WTC11 (cell line): ENCODE measurements at regions not wholly inside any gene's neighbourhood (a gene's known extent, or its start where the extent isn't known, plus 50 kb on each side); places are given as distances from the start of the nearest gene placed in this dataset.

ENCODE experiments used
- ATAC-seq: fragments of 200-7000 bp; cut with Tn5 transposase; 2 replicates; pipeline ENCODE4 v1.10.0; 2021; ENCODE audit warnings: mild to moderate bottlenecking, moderate library complexity
- CTCF ChIA-PET: fragments of 300-600 bp; sonication (Branson Sonifier 250); formaldehyde crosslinking; loops from one replicate; lab custom pipeline; 2021; ENCODE audit warnings: antibody characterized with exemption; lab: Charles Lee
- POLR2A ChIA-PET: fragments of 350-600 bp; sonication (Branson Sonifier 250); formaldehyde crosslinking; loops from one replicate; lab custom pipeline; 2021; ENCODE audit warnings: antibody characterized with exemption; lab: Charles Lee
- DNase-seq: peaks from one replicate; pipeline ENCODE4 v3.0.0; 2021; ENCODE audit warnings: low spot score
- H3K27ac Mint-ChIP-seq: 2 replicates; pipeline ENCODE4 v1.8.0; 2021; ENCODE audit warnings: mixed read lengths
- H3K27me3 Mint-ChIP-seq: 2 replicates; pipeline ENCODE4 v1.8.0; 2021; ENCODE audit warnings: low read depth, mild to moderate bottlenecking, moderate library complexity, mixed read lengths
- H3K36me3 Mint-ChIP-seq: 2 replicates; pipeline ENCODE4 v1.8.0; 2021; ENCODE audit warnings: mixed read lengths
- H3K4me1 Mint-ChIP-seq: 2 replicates; pipeline ENCODE4 v1.8.0; 2022; ENCODE audit warnings: mixed read lengths
- H3K4me3 Mint-ChIP-seq: 2 replicates; pipeline ENCODE4 v1.8.0; 2021; ENCODE audit warnings: mild to moderate bottlenecking, moderate library complexity, mixed read lengths
- H3K9me3 Mint-ChIP-seq: 2 replicates; pipeline ENCODE4 v1.8.0; 2021; ENCODE audit warnings: mixed read lengths
- CREB1 ChIP-seq: sonication (generic); formaldehyde crosslinking; IDR thresholded peaks from 2 replicates; pipeline ENCODE4 v1.8.0; 2023; ENCODE audit warnings: mild to moderate bottlenecking, missing genetic modification reagents
- EMX1 ChIP-seq: fragments of 250-450 bp; sonication (Bioruptor Pico); IDR thresholded peaks from 2 replicates; pipeline ENCODE4 v1.8.0; 2021; ENCODE audit warnings: mild to moderate bottlenecking
- ETV6 ChIP-seq: sonication (generic); formaldehyde crosslinking; IDR thresholded peaks from 2 replicates; pipeline ENCODE4 v1.8.1; 2022; ENCODE audit warnings: mild to moderate bottlenecking, missing genetic modification reagents
- GTF2I ChIP-seq: fragments of 250-450 bp; sonication (Bioruptor Pico); conservative IDR thresholded peaks from 2 replicates; pipeline ENCODE4 v1.4.0; 2021; ENCODE audit warnings: mild to moderate bottlenecking
- HMGA2 ChIP-seq: fragments of 250-450 bp; sonication (Bioruptor Pico); IDR thresholded peaks from 2 replicates; pipeline ENCODE4 v1.4.0; 2021; ENCODE audit warnings: mild to moderate bottlenecking, moderate library complexity
- IRF2 ChIP-seq: sonication (generic); formaldehyde crosslinking; IDR thresholded peaks from 2 replicates; pipeline ENCODE4 v1.8.0; 2022; ENCODE audit warnings: low read depth, missing genetic modification reagents, borderline replicate concordance
- JUN ChIP-seq: sonication (generic); formaldehyde crosslinking; IDR thresholded peaks from 2 replicates; pipeline ENCODE4 v1.8.0; 2023; ENCODE audit warnings: mild to moderate bottlenecking, missing genetic modification reagents
- MXD4 ChIP-seq: fragments of 250-450 bp; sonication (Bioruptor Pico); IDR thresholded peaks from 2 replicates; pipeline ENCODE4 v1.8.0; 2021; ENCODE audit warnings: mild to moderate bottlenecking, moderate library complexity, borderline replicate concordance
- NR3C1 ChIP-seq: sonication (generic); formaldehyde crosslinking; conservative IDR thresholded peaks from 2 replicates; pipeline ENCODE4 v1.8.1; 2023; ENCODE audit warnings: low read depth, mild to moderate bottlenecking, missing genetic modification reagents
- OVOL2 ChIP-seq: fragments of 250-450 bp; sonication (Bioruptor Pico); IDR thresholded peaks from 2 replicates; pipeline ENCODE4 v1.9.0; 2021; ENCODE audit warnings: mild to moderate bottlenecking, borderline replicate concordance
- PRRX2 ChIP-seq: fragments of 250-450 bp; sonication (Bioruptor Pico); IDR thresholded peaks from 2 replicates; pipeline ENCODE4 v1.8.0; 2021; ENCODE audit warnings: mild to moderate bottlenecking
- RORB ChIP-seq: fragments of 250-450 bp; sonication (Bioruptor Pico); IDR thresholded peaks from 2 replicates; pipeline ENCODE4 v1.9.0; 2021; ENCODE audit warnings: mild to moderate bottlenecking
- SOX15 ChIP-seq: fragments of 250-450 bp; sonication (Bioruptor Pico); IDR thresholded peaks from 2 replicates; pipeline ENCODE4 v1.9.0; 2021; ENCODE audit warnings: mild to moderate bottlenecking
- SP1 ChIP-seq: sonication (generic); formaldehyde crosslinking; conservative IDR thresholded peaks from 2 replicates; pipeline ENCODE4 v1.8.1; 2022; ENCODE audit warnings: missing genetic modification reagents
- TCF7 ChIP-seq: sonication (generic); formaldehyde crosslinking; IDR thresholded peaks from 2 replicates; pipeline ENCODE4 v1.8.0; 2022; ENCODE audit warnings: mild to moderate bottlenecking, low read depth, missing genetic modification reagents, moderate library complexity
- TEAD4 ChIP-seq: sonication (generic); formaldehyde crosslinking; IDR thresholded peaks from 2 replicates; pipeline ENCODE4 v1.8.0; 2022; ENCODE audit warnings: mild to moderate bottlenecking, missing genetic modification reagents
- ZNF121 ChIP-seq: sonication (generic); formaldehyde crosslinking; IDR thresholded peaks from 2 replicates; pipeline ENCODE4 v1.8.0; 2023; ENCODE audit warnings: missing genetic modification reagents
- TF ChIP-seq, protein P1 (sequence below): sonication (generic); formaldehyde crosslinking; IDR thresholded peaks from 2 replicates; pipeline ENCODE4 v1.8.0; 2022; ENCODE audit warnings: mild to moderate bottlenecking, missing genetic modification reagents
- TF ChIP-seq, protein P2 (sequence below): sonication (generic); formaldehyde crosslinking; IDR thresholded peaks from 2 replicates; pipeline ENCODE4 v1.8.0; 2022; ENCODE audit warnings: mild to moderate bottlenecking, missing genetic modification reagents
- TF ChIP-seq, protein P3 (sequence below): sonication (generic); formaldehyde crosslinking; IDR thresholded peaks from 2 replicates; pipeline ENCODE4 v1.8.0; 2023; ENCODE audit warnings: mild to moderate bottlenecking, missing genetic modification reagents
- TF ChIP-seq, protein P4 (sequence below): sonication (generic); formaldehyde crosslinking; IDR thresholded peaks from 2 replicates; pipeline ENCODE4 v1.8.1; 2023; ENCODE audit warnings: mild to moderate bottlenecking, missing genetic modification reagents, moderate library complexity
- TF ChIP-seq, protein P5 (sequence below): sonication (generic); formaldehyde crosslinking; IDR thresholded peaks from 2 replicates; pipeline ENCODE4 v1.8.1; 2022; ENCODE audit warnings: mild to moderate bottlenecking, moderate library complexity, missing genetic modification reagents
- TF ChIP-seq, protein P6 (sequence below): fragments of 250-450 bp; sonication (Bioruptor Pico); conservative IDR thresholded peaks from 2 replicates; pipeline ENCODE4 v1.9.0; 2021; ENCODE audit warnings: mild to moderate bottlenecking
- TF ChIP-seq, protein P7 (sequence below): sonication (generic); formaldehyde crosslinking; IDR thresholded peaks from 2 replicates; pipeline ENCODE4 v1.8.0; 2022; ENCODE audit warnings: mild to moderate bottlenecking, missing genetic modification reagents

DNA sequence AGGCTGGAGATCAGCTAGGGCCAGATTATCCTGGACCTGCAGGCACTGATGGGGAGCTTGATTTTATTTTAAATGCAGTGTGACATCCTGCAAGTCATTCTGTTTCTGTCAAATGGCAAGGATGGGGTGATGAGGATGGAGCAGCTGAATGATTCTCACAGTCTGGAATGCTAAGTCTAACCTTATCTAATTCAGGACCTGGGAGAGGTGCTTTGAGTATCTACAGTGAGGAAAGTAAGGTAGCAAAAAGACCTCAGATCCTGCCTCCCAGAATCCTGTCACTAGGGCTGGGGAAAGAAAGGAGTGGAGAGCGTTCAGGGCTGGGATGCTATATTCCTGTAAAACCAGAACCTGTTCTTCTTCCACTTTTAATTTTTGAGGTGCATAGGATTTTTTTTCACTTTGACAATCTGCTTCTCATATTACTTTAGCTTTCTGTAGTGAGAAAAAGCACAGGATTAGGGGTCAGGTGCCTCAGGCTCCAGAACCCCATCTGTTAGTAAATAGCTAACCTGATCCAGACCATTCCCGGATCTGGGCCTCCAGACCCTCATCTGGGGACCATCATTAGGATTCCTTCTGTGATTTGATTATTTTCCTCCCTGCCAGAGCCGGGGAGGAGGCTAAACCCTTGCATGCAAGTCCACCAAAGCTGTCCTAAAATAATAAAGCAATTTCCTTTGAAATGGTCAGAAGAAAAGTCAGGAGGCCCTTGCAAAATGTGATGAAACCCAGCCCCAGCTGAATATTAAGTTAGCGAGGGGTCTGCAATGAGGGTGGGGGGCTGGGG, 54.7 kb downstream of the ASCL1 start:
- 0 out of 2 replicates have a peak overlapping the region, but pooled peaks have one; percentile 33 for H3K4me3 Mint-ChIP-seq
- H3K9me3 Mint-ChIP-seq: no peaks in the 10 kb centered on the region
- ChIA-PET CTCF (interaction anchor here (1.1 to 1.5 kb wide), 2 partner anchors 62 to 63 kb away, joined by 3 read pairs; no protein-coding TSS in a partner anchor), POLR2A (no interaction called here)
- TF ChIP-seq NR3C1 (CRISPR knock-in tag): no peak
- TF ChIP-seq, protein P1, sequence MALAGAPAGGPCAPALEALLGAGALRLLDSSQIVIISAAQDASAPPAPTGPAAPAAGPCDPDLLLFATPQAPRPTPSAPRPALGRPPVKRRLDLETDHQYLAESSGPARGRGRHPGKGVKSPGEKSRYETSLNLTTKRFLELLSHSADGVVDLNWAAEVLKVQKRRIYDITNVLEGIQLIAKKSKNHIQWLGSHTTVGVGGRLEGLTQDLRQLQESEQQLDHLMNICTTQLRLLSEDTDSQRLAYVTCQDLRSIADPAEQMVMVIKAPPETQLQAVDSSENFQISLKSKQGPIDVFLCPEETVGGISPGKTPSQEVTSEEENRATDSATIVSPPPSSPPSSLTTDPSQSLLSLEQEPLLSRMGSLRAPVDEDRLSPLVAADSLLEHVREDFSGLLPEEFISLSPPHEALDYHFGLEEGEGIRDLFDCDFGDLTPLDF (CRISPR knock-in tag): no peak
- no peak for TF ChIP-seq OVOL2 (CRISPR knock-in tag)
- TF ChIP-seq EMX1 (CRISPR knock-in tag): no peak
- no peak for TF ChIP-seq SOX15
- no peak for TF ChIP-seq ZNF121 (CRISPR knock-in tag)
- no peak for TF ChIP-seq CREB1 (CRISPR knock-in tag)
- TF ChIP-seq PRRX2: no peak
- no peak for TF ChIP-seq GTF2I (CRISPR knock-in tag)
- DNase-seq (no peak), ATAC-seq (peak; percentile 30)
- H3K27ac Mint-ChIP-seq: no peak overlapping the region
- H3K4me1 Mint-ChIP-seq: peaks cover 23% of the 10 kb centered on the region
- no peaks in the 10 kb centered on the region for H3K36me3 Mint-ChIP-seq
- no peaks in the 10 kb centered on the region for H3K27me3 Mint-ChIP-seq

DNA sequence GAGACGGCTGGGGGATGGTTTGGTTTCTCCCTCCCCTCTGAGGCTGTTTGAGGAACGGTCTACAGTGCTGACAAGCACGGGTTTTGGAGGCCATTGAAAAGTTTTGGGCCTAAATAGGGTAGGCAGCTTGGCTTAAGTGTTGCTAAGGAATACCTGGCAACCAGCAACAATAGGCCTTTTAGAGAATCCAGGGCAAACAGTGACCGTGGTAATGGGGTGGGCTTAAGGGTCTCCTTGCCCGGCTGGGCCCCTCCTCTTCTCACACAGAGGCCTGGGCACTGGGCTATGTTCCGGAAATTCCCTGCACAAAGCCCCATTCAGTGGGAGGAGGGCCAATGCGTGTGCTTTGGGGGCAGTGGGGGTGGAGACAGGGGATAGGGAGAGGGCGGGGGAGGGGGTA, 55.4 kb downstream of the ASCL1 start:
- no peaks in the 10 kb centered on the region for H3K36me3 Mint-ChIP-seq
- ATAC-seq: peak; percentile 91
- peak; percentile 39 for DNase-seq
- H3K4me3 Mint-ChIP-seq: peak overlapping the region; percentile 33
- no peaks in the 10 kb centered on the region for H3K27me3 Mint-ChIP-seq
- ChIA-PET POLR2A (no interaction called here), CTCF (interaction anchor here (1.5 kb wide), 1 partner anchor 64 kb away, joined by 3 read pairs; no protein-coding TSS in a partner anchor)
- H3K9me3 Mint-ChIP-seq: no peaks in the 10 kb centered on the region
- H3K4me1 Mint-ChIP-seq: peaks cover 23% of the 10 kb centered on the region
- no peak for TF ChIP-seq MXD4 (CRISPR knock-in tag)
- TF ChIP-seq HMGA2 (CRISPR knock-in tag): no peak
- TF ChIP-seq, protein P2, sequence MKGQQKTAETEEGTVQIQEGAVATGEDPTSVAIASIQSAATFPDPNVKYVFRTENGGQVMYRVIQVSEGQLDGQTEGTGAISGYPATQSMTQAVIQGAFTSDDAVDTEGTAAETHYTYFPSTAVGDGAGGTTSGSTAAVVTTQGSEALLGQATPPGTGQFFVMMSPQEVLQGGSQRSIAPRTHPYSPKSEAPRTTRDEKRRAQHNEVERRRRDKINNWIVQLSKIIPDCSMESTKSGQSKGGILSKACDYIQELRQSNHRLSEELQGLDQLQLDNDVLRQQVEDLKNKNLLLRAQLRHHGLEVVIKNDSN: no peak
- TF ChIP-seq, protein P3, sequence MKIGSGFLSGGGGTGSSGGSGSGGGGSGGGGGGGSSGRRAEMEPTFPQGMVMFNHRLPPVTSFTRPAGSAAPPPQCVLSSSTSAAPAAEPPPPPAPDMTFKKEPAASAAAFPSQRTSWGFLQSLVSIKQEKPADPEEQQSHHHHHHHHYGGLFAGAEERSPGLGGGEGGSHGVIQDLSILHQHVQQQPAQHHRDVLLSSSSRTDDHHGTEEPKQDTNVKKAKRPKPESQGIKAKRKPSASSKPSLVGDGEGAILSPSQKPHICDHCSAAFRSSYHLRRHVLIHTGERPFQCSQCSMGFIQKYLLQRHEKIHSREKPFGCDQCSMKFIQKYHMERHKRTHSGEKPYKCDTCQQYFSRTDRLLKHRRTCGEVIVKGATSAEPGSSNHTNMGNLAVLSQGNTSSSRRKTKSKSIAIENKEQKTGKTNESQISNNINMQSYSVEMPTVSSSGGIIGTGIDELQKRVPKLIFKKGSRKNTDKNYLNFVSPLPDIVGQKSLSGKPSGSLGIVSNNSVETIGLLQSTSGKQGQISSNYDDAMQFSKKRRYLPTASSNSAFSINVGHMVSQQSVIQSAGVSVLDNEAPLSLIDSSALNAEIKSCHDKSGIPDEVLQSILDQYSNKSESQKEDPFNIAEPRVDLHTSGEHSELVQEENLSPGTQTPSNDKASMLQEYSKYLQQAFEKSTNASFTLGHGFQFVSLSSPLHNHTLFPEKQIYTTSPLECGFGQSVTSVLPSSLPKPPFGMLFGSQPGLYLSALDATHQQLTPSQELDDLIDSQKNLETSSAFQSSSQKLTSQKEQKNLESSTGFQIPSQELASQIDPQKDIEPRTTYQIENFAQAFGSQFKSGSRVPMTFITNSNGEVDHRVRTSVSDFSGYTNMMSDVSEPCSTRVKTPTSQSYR: no peak
- no peak for TF ChIP-seq TCF7 (CRISPR knock-in tag)
- TF ChIP-seq PRRX2: no peak
- TF ChIP-seq JUN: no peak
- TF ChIP-seq SP1 (CRISPR knock-in tag): no peak
- TF ChIP-seq ZNF121 (CRISPR knock-in tag): no peak
- TF ChIP-seq, protein P4, sequence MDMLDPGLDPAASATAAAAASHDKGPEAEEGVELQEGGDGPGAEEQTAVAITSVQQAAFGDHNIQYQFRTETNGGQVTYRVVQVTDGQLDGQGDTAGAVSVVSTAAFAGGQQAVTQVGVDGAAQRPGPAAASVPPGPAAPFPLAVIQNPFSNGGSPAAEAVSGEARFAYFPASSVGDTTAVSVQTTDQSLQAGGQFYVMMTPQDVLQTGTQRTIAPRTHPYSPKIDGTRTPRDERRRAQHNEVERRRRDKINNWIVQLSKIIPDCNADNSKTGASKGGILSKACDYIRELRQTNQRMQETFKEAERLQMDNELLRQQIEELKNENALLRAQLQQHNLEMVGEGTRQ: no peak
- no peak for TF ChIP-seq IRF2 (CRISPR knock-in tag)
- TF ChIP-seq, protein P5, sequence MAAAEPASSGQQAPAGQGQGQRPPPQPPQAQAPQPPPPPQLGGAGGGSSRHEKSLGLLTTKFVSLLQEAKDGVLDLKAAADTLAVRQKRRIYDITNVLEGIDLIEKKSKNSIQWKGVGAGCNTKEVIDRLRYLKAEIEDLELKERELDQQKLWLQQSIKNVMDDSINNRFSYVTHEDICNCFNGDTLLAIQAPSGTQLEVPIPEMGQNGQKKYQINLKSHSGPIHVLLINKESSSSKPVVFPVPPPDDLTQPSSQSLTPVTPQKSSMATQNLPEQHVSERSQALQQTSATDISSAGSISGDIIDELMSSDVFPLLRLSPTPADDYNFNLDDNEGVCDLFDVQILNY (CRISPR knock-in tag): no peak
- no peak for TF ChIP-seq TEAD4 (CRISPR knock-in tag)
- no peak for TF ChIP-seq RORB
- no peak for TF ChIP-seq ETV6
- TF ChIP-seq, protein P6, sequence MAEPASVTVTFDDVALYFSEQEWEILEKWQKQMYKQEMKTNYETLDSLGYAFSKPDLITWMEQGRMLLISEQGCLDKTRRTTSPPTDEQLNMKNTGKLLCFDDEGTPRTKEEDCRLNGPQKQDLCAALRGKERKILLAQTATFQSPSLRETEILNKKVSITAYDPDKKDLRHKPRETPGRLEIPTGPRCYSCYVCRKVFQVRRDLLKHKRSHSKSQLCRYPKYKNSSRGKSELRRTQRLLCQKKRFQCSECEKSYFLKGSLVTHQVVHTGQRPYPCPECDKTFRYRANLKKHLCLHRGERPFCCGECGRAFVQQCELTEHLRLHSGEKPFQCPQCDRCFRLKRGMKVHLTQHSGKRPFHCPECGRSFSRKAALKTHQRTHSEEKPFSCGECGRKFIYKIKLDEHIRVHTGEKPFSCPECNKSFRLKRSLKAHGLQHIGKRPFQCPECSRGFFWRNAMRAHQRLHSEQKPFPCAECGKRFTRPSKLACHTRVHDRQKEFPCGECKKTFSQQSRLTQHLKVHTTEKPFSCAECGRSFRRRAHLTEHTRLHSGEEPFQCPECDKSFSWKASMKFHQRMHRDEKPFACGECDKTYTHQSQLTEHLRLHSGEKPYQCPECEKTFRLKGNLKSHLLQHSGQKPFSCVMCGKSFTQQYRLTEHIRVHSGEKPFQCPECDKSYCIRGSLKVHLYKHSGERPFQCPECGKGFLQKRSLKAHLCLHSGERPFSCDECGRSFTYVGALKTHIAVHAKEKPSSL (CRISPR knock-in tag): no peak
- TF ChIP-seq, protein P7, sequence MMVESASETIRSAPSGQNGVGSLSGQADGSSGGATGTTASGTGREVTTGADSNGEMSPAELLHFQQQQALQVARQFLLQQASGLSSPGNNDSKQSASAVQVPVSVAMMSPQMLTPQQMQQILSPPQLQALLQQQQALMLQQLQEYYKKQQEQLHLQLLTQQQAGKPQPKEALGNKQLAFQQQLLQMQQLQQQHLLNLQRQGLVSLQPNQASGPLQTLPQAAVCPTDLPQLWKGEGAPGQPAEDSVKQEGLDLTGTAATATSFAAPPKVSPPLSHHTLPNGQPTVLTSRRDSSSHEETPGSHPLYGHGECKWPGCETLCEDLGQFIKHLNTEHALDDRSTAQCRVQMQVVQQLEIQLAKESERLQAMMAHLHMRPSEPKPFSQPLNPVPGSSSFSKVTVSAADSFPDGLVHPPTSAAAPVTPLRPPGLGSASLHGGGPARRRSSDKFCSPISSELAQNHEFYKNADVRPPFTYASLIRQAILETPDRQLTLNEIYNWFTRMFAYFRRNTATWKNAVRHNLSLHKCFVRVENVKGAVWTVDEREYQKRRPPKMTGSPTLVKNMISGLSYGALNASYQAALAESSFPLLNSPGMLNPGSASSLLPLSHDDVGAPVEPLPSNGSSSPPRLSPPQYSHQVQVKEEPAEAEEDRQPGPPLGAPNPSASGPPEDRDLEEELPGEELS (CRISPR knock-in tag): no peak
- H3K27ac Mint-ChIP-seq: no peak overlapping the region
